ENCODE measurements at regions not wholly inside any gene's neighbourhood (a gene's known extent, or its start where the extent isn't known, plus 50 kb on each side); places are given as distances from the start of the nearest gene placed in this dataset.

DNA sequence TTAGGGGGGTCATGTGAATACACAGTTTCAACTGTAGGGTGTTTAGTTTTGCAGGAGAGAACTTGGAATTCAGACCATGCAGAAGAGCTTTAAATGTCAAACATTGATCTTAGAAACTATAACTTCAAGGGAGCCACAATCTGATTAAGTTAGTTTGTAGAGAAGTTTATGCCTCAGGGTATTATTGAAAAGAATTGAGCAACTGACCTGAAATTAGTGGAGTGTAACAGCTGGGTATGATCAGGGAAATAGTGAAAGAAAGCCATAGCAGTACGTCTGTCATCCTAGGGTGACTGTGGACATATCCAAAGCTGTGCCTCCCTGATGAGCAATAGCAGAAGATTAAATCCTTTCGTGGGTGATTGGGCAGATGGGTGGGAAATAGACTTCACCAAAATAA lies 63.8 kb downstream of the FAM47B start:
- Histone ChIP-seq H3K4me1 (ENCODE audit: control insufficient read depth, insufficient read depth, low read length) (no peaks in the 10 kb centered on the region), H3K4me3 (ENCODE audit: low read depth, low read length) (no peak overlapping the region), H3K36me3 (ENCODE audit: control insufficient read depth in 2 of 2, insufficient read depth in 1 of 2, low read length in 2 of 2) (no peaks in the 10 kb centered on the region), H3K9me3 (ENCODE audit: control insufficient read depth, insufficient read depth, low read depth, low read length) (no peaks in the 10 kb centered on the region), H3K27ac (ENCODE audit: extremely low read depth, low read depth, low read length) (no peak overlapping the region)
- CTCF ChIA-PET: no interaction called here
- TF ChIP-seq SALL2 (tag by site-specific recombination; IDR thresholded peaks at IDR 0.05; ENCODE audit: borderline replicate concordance) (no peak), ZNF518A (tag by site-specific recombination; conservative IDR thresholded peaks at IDR 0.05; ENCODE audit: low read depth) (no peak), PRDM10 (tag by site-specific recombination; IDR thresholded peaks at IDR 0.05) (no peak), ZNF561 (tag by site-specific recombination; IDR thresholded peaks at IDR 0.05; ENCODE audit: borderline replicate concordance) (no peak), ZNF664 (tag by site-specific recombination; IDR thresholded peaks at IDR 0.05) (no peak), ZNF513 (tag by site-specific recombination; IDR thresholded peaks at IDR 0.05) (no peak), ZNF394 (tag by site-specific recombination; IDR thresholded peaks at IDR 0.05; ENCODE audit: borderline replicate concordance) (no peak)
- POLR2A ChIA-PET: no interaction called here

- POLR2A ChIA-PET: no interaction called here
- Histone ChIP-seq H3K36me3 (ENCODE audit: control insufficient read depth in 2 of 2, insufficient read depth in 1 of 2, low read length in 2 of 2) (no peaks in the 10 kb centered on the region), H3K27ac (ENCODE audit: extremely low read depth, low read depth, low read length) (no peak overlapping the region), H3K9me3 (ENCODE audit: control insufficient read depth, insufficient read depth, low read depth, low read length) (no peaks in the 10 kb centered on the region), H3K4me1 (ENCODE audit: control insufficient read depth, insufficient read depth, low read length) (no peaks in the 10 kb centered on the region), H3K4me3 (ENCODE audit: low read depth, low read length) (no peak overlapping the region)
- CTCF ChIA-PET: no interaction called here
- no peak for TF ChIP-seq ZNF629 (tag by site-specific recombination; IDR thresholded peaks at IDR 0.05)
- no peak for TF ChIP-seq ZNF302 (tag by site-specific recombination; IDR thresholded peaks at IDR 0.05; ENCODE audit: low read depth)
- TF ChIP-seq, protein P1, sequence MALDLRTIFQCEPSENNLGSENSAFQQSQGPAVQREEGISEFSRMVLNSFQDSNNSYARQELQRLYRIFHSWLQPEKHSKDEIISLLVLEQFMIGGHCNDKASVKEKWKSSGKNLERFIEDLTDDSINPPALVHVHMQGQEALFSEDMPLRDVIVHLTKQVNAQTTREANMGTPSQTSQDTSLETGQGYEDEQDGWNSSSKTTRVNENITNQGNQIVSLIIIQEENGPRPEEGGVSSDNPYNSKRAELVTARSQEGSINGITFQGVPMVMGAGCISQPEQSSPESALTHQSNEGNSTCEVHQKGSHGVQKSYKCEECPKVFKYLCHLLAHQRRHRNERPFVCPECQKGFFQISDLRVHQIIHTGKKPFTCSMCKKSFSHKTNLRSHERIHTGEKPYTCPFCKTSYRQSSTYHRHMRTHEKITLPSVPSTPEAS (tag by site-specific recombination; IDR thresholded peaks at IDR 0.05): no peak
- TF ChIP-seq ZXDB (tag by site-specific recombination; IDR thresholded peaks at IDR 0.05): no peak
- TF ChIP-seq ZNF121 (tag by site-specific recombination; IDR thresholded peaks at IDR 0.05): no peak
- no peak for TF ChIP-seq ZNF623 (tag by site-specific recombination; IDR thresholded peaks at IDR 0.05)
- TF ChIP-seq, protein P2, sequence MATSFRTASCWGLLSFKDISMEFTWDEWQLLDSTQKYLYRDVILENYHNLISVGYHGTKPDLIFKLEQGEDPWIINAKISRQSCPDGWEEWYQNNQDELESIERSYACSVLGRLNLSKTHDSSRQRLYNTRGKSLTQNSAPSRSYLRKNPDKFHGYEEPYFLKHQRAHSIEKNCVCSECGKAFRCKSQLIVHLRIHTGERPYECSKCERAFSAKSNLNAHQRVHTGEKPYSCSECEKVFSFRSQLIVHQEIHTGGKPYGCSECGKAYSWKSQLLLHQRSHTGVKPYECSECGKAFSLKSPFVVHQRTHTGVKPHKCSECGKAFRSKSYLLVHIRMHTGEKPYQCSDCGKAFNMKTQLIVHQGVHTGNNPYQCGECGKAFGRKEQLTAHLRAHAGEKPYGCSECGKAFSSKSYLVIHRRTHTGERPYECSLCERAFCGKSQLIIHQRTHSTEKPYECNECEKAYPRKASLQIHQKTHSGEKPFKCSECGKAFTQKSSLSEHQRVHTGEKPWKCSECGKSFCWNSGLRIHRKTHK (tag by site-specific recombination; IDR thresholded peaks at IDR 0.05): no peak
- no peak for TF ChIP-seq PATZ1 (tag by site-specific recombination; IDR thresholded peaks at IDR 0.05)
- TF ChIP-seq SP7 (tag by site-specific recombination; IDR thresholded peaks at IDR 0.05): no peak
- no peak for TF ChIP-seq ZBTB17 (tag by site-specific recombination; IDR thresholded peaks at IDR 0.05)
- TF ChIP-seq AEBP2 (tag by site-specific recombination; IDR thresholded peaks at IDR 0.05; ENCODE audit: borderline replicate concordance): no peak
Observed at GRCh38 chrX:35015621-35016020, 73.0 kb downstream of the FAM47B start.

Measured in HEK293 (cell line).